Keratinocyte (primary cell): ENCODE measurements at regions not wholly inside any gene's neighbourhood (a gene's known extent, or its start where the extent isn't known, plus 50 kb on each side); places are given as distances from the start of the nearest gene placed in this dataset.

Experiments
- CTCF ChIP-seq, 3 experiments: IDR thresholded peaks in 1 of 3; conservative IDR thresholded peaks in 1 of 3; optimal IDR thresholded peaks in 1 of 3; 2 replicates in 2 of 3; 3 replicates in 1 of 3; pipeline versions ENCODE3 to v1.5.1; 2011; ENCODE audit warnings: low read length in 3 of 3, mild to moderate bottlenecking in 3 of 3, moderate library complexity in 2 of 3, control low read depth in 1 of 3, inconsistent platforms in 1 of 3; ENCODE audit not compliant: insufficient read depth in 2 of 3; ENCODE audit errors: extremely low read depth in 1 of 3
- EZH2 ChIP-seq: IDR thresholded peaks from one replicate; pipeline ENCODE4 v1.6.1; 2012; ENCODE audit warnings: inconsistent platforms, mild to moderate bottlenecking, low read length, moderate library complexity

- TF ChIP-seq CTCF (optimal IDR thresholded peaks at IDR 0.05 in 1 of 3, IDR thresholded peaks at IDR 0.05 in 1 of 3, conservative IDR thresholded peaks at IDR 0.05 in 1 of 3; ENCODE audit: extremely low read depth in 1 of 3, insufficient read depth in 2 of 3, low read length in 3 of 3) (no peak), EZH2 (no peak)
These were observed 58.8 kb upstream of the RPS23 start for GRCh38 chr5:82336959-82337351.
